Keratinocyte (primary cell): ENCODE measurements at regions not wholly inside any gene's neighbourhood (a gene's known extent, or its start where the extent isn't known, plus 50 kb on each side); places are given as distances from the start of the nearest gene placed in this dataset.

Experiments used
- EZH2 ChIP-seq: IDR thresholded peaks from one replicate; pipeline ENCODE4 v1.6.1; 2012; ENCODE audit warnings: inconsistent platforms, mild to moderate bottlenecking, low read length, moderate library complexity
- TF ChIP-seq, protein P1 (sequence below), 3 experiments: IDR thresholded peaks in 1 of 3; conservative IDR thresholded peaks in 1 of 3; optimal IDR thresholded peaks in 1 of 3; 2 replicates in 2 of 3; 3 replicates in 1 of 3; pipeline versions ENCODE3 to v1.5.1; 2011; ENCODE audit warnings: low read length in 3 of 3, mild to moderate bottlenecking in 3 of 3, moderate library complexity in 2 of 3, control low read depth in 1 of 3, inconsistent platforms in 1 of 3; ENCODE audit not compliant: insufficient read depth in 2 of 3; ENCODE audit errors: extremely low read depth in 1 of 3

DNA sequence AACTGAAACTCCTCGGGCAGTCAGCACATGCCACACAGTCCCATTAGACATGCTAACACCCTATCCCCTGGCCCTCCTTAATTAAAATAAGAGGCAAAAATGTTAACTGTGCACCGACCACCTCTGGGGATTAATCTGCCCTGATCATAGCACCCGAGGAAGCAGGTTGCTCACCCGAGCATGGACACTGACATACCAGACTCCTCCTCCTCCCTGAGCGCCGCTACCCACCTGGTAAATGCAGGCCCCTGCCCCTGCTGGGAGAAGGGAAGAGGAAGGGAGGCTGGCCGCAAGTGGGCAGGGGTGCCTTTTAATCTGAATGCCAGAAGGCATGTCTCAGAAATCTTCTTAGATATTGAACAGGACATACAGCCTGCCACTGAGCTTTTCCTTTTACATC, 360.9 kb downstream of the RRAGC start:
- TF ChIP-seq, protein P1, sequence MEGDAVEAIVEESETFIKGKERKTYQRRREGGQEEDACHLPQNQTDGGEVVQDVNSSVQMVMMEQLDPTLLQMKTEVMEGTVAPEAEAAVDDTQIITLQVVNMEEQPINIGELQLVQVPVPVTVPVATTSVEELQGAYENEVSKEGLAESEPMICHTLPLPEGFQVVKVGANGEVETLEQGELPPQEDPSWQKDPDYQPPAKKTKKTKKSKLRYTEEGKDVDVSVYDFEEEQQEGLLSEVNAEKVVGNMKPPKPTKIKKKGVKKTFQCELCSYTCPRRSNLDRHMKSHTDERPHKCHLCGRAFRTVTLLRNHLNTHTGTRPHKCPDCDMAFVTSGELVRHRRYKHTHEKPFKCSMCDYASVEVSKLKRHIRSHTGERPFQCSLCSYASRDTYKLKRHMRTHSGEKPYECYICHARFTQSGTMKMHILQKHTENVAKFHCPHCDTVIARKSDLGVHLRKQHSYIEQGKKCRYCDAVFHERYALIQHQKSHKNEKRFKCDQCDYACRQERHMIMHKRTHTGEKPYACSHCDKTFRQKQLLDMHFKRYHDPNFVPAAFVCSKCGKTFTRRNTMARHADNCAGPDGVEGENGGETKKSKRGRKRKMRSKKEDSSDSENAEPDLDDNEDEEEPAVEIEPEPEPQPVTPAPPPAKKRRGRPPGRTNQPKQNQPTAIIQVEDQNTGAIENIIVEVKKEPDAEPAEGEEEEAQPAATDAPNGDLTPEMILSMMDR (optimal IDR thresholded peaks at IDR 0.05 in 1 of 3, IDR thresholded peaks at IDR 0.05 in 1 of 3, conservative IDR thresholded peaks at IDR 0.05 in 1 of 3; ENCODE audit: extremely low read depth in 1 of 3, insufficient read depth in 2 of 3, low read length in 3 of 3), result no peak
- TF ChIP-seq EZH2, result no peak
